Choroid plexus epithelial cell (primary cell): ENCODE measurements at regions not wholly inside any gene's neighbourhood (a gene's known extent, or its start where the extent isn't known, plus 50 kb on each side); places are given as distances from the start of the nearest gene placed in this dataset.

Experiments
- DNase-seq: peaks from one replicate; pipeline ENCODE4 v3.0.0-alpha.2; 2010; ENCODE audit warnings: low read depth
- H3K4me3 ChIP-seq: 2 replicates; pipeline ENCODE4 v1.5.1; 2011; ENCODE audit warnings: low read depth, mild to moderate bottlenecking, control low read depth, low read length, moderate library complexity
- CTCF ChIP-seq: conservative IDR thresholded peaks from 2 replicates; pipeline ENCODE4 v1.5.1; 2011; ENCODE audit warnings: low read depth, mild to moderate bottlenecking, control low read depth, inconsistent platforms, low read length, moderate library complexity

- no peak overlapping the region for H3K4me3 ChIP-seq
Observed at GRCh38 chr4:180394730-180395129, 1848.5 kb upstream of the TENM3 start.

DNA sequence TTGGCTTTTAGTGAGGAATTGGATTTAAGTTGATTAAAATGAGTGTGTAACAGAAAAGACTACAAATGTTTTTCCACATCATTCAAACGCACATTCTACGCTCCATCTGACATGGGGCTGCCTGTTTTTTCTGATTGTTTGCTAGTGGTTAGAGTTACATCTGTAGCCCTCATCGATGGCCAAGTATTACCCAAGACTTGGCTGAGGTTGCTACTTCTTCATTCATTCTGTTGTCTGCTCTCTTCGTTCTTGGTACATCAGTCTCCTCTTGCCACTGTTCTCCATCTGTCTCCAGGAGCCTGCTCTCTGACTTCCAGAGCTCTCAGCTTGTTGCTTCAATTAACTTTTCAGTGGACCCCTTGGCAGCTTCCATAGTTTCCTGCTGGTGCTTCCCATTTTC, 1844.6 kb upstream of the TENM3 start:
- no peak for TF ChIP-seq CTCF
- H3K4me3 ChIP-seq = no peak overlapping the region
- no peak for DNase-seq

More at GRCh38 chr4:180394730-180395129, 1848.5 kb upstream of the TENM3 start:
- DNase-seq = no peak
- no peak for TF ChIP-seq CTCF

DNA sequence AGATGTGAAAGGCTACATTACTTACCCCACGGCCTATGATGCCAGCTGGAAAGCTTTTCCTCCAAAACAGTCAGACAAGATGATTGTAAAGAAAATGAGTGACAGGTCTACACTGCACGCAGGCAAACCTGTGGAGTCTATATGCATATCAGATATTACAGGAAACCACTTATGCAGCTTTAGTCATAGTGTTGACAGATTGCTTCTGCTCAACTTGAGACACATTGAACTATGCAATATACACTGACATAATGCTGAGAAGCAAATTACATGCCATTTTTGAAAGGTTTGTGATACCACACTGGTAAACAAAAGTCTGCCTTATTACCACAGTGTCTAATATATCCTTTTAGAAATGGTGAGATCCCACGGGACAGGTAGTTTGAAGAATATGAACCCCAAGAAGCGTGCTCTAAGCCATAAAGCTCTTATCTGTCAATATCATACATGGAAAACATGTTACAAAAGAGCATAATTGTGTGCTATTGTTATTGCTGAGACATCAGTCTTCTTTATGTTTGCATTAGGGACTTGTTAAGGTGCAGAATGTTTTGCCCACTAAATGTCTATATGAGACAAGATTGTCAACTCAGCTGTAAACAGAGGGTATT, 1835.8 kb upstream of the TENM3 start:
- no peak for DNase-seq
- no peak for TF ChIP-seq CTCF
- no peak overlapping the region for H3K4me3 ChIP-seq

DNA sequence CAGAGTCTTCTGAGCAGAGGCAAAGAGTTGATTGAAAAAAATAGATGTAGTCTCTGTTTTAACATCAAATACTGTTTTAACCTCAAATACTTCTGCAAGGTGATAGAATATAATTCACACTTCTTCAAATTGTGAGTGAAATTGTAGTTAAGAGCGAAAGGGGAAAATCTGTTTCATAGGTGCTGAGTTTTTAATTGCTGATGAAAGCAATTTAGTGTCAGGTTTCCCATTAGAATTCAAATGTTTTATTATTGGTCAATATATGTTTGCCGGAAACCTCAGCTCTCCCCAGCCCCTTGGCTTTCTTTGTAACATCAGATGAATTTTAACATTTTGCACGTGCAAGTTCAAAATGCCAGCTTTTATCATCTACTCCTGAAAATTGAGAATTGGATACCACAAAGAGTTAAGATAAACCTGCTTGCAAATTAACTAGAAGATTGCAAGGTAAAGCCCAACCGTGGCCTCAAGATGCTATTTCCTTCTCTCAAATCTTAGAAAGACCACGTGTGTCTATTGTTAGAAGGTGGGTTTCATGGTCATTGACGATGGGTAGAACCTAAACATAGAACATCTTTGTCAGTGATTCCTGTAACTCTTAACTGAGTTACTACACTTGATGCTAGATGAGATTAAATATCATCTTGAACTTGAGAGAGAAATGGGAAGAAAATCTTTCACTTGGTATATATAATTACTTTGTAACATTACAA, 1824.2 kb upstream of the TENM3 start:
- DNase-seq = no peak
- TF ChIP-seq CTCF = no peak
- no peak overlapping the region for H3K4me3 ChIP-seq

GRCh38 chr4:180422989-180423711, 1820.1 kb upstream of the TENM3 start:
- H3K4me3 ChIP-seq = no peak overlapping the region
- no peak for TF ChIP-seq CTCF
- no peak for DNase-seq

DNA sequence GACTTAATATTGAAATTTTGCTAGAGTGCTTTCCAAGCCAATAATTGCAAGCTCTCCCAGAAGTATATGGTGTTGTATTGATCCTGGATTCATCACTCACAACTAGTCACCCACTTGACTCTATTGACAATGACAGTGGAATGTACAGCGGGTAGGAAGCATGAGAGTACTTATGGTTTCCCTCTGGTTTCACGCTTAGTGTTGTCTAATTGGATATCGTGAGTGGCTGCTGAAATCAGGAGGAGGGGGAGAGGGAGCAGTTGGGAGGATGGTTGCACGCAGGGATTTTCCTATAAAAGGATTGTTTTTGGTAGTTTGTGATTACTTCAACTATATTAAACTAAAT, 1819.5 kb upstream of the TENM3 start:
- DNase-seq = no peak
- no peak for TF ChIP-seq CTCF
- H3K4me3 ChIP-seq = no peak overlapping the region
